Progenitor cell of endocrine pancreas (in vitro differentiated cells): ENCODE measurements at regions not wholly inside any gene's neighbourhood (a gene's known extent, or its start where the extent isn't known, plus 50 kb on each side); places are given as distances from the start of the nearest gene placed in this dataset.

Experiments
- DNase-seq: peaks from one replicate; pipeline ENCODE4 v3.0.0; 2021; ENCODE audit warnings: low spot score; ENCODE audit not compliant: unreplicated experiment
- H3K27ac Mint-ChIP-seq: 2 replicates; pipeline ENCODE4 v1.8.0; 2021; ENCODE audit warnings: mild to moderate bottlenecking, moderate library complexity, mixed read lengths
- H3K27me3 Mint-ChIP-seq: 2 replicates; pipeline ENCODE4 v1.8.0; 2021; ENCODE audit warnings: mixed read lengths
- H3K36me3 Mint-ChIP-seq: 2 replicates; pipeline ENCODE4 v1.8.0; 2022; ENCODE audit warnings: mixed read lengths; ENCODE audit not compliant: insufficient read depth
- H3K4me1 Mint-ChIP-seq: 2 replicates; pipeline ENCODE4 v1.8.0; 2021; ENCODE audit warnings: low read depth, mixed read lengths
- H3K4me3 Mint-ChIP-seq: 2 replicates; pipeline ENCODE4 v1.8.0; 2021; ENCODE audit warnings: low read depth, mild to moderate bottlenecking, moderate library complexity, mixed read lengths
- H3K9me3 Mint-ChIP-seq: 2 replicates; pipeline ENCODE4 v1.8.0; 2021; ENCODE audit warnings: low read depth, mixed read lengths
- TF ChIP-seq, protein P1 (sequence below): fragments of 200-600 bp; sonication (generic); IDR thresholded peaks from one replicate; pipeline ENCODE4 v1.5.0; 2021; ENCODE audit warnings: antibody characterized with exemption, mild to moderate bottlenecking; ENCODE audit not compliant: unreplicated experiment

DNA sequence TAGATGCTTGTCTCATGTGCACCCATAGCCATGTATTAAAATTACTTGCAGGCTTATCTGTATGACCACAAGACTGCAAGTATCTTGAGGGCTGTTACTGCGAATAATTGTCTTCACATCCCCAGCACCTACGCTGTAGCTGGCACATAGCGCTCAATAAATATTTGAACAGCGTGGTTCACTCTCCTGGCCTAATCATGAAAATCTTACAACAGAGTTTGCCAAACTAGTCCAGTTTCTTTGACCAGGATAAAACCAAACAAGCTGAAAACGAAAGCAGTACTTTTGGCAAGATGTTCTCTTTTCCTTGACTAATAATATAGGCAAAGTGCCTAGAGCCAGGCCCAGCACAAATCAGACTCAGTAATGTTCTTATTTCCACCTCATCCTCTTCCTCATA is 106.7 kb downstream of the RPS29 start:
- H3K27ac Mint-ChIP-seq: no peak overlapping the region
- H3K4me3 Mint-ChIP-seq: no peak overlapping the region

DNA sequence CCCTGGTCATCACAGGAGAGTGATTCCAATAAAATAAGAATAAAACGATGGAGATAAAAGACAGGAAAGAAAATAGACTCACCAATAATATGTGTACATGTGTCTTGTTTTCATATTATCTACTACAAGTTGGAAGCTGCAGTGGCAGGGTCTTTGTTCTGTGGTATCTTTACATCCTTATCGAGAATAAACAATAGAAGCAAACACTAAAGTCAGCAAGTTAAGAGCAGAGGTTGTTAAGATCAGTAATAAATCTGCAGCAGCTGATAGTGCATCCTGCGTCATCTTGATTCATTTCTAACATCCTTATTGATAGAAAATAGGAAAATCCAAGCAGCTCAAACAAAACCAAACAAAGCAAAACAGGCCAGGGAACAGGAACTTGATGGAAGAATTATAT is 107.4 kb downstream of the RPS29 start:
- H3K4me3 Mint-ChIP-seq: no peak overlapping the region
- H3K4me1 Mint-ChIP-seq: peaks cover 17% of the 10 kb centered on the region
- no peaks in the 10 kb centered on the region for H3K36me3 Mint-ChIP-seq
- peaks cover 19% of the 10 kb centered on the region for H3K27me3 Mint-ChIP-seq
- peaks cover 11% of the 10 kb centered on the region for H3K9me3 Mint-ChIP-seq
- TF ChIP-seq, protein P1, sequence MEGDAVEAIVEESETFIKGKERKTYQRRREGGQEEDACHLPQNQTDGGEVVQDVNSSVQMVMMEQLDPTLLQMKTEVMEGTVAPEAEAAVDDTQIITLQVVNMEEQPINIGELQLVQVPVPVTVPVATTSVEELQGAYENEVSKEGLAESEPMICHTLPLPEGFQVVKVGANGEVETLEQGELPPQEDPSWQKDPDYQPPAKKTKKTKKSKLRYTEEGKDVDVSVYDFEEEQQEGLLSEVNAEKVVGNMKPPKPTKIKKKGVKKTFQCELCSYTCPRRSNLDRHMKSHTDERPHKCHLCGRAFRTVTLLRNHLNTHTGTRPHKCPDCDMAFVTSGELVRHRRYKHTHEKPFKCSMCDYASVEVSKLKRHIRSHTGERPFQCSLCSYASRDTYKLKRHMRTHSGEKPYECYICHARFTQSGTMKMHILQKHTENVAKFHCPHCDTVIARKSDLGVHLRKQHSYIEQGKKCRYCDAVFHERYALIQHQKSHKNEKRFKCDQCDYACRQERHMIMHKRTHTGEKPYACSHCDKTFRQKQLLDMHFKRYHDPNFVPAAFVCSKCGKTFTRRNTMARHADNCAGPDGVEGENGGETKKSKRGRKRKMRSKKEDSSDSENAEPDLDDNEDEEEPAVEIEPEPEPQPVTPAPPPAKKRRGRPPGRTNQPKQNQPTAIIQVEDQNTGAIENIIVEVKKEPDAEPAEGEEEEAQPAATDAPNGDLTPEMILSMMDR: no peak
- no peak for DNase-seq
- H3K27ac Mint-ChIP-seq: no peak overlapping the region

More for the DNA sequence above, 106.7 kb downstream of the RPS29 start:
- no peak for DNase-seq
- TF ChIP-seq, protein P1: no peak
- H3K36me3 Mint-ChIP-seq: no peaks in the 10 kb centered on the region
- peaks cover 11% of the 10 kb centered on the region for H3K9me3 Mint-ChIP-seq
- peaks cover 24% of the 10 kb centered on the region for H3K27me3 Mint-ChIP-seq
- peaks cover 17% of the 10 kb centered on the region for H3K4me1 Mint-ChIP-seq

GRCh38 chr14:49467091-49467490 is 119.1 kb downstream of the RPS29 start:
- peaks cover 4% of the 10 kb centered on the region for H3K9me3 Mint-ChIP-seq
- no peak overlapping the region for H3K4me3 Mint-ChIP-seq
- H3K27ac Mint-ChIP-seq: no peak overlapping the region
- H3K27me3 Mint-ChIP-seq: peaks cover 4% of the 10 kb centered on the region
- TF ChIP-seq, protein P1: no peak
- DNase-seq: no peak
- no peaks in the 10 kb centered on the region for H3K36me3 Mint-ChIP-seq
- no peaks in the 10 kb centered on the region for H3K4me1 Mint-ChIP-seq

DNA sequence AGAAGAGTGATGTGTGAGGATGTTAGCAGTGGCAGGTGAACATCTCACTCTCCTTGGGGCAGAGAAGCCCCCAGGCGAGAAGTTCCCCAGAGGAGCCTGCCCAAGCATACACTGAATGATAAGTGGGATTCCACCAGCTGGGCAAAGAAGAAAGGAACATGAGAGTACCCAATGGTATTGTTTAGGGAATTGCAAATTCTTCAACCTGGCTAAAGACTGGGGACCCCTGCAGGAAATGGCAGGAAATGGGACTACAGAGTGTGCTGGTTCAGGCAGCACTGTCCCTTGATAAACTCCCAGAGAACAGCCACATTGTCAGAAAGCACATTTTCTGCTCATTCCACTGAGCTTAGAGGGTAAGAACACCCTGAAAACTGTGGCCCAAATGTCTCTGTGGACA is 121.3 kb downstream of the RPS29 start:
- Mint-ChIP-seq H3K4me1 (no peaks in the 10 kb centered on the region), H3K9me3 (peaks cover 4% of the 10 kb centered on the region)

DNA sequence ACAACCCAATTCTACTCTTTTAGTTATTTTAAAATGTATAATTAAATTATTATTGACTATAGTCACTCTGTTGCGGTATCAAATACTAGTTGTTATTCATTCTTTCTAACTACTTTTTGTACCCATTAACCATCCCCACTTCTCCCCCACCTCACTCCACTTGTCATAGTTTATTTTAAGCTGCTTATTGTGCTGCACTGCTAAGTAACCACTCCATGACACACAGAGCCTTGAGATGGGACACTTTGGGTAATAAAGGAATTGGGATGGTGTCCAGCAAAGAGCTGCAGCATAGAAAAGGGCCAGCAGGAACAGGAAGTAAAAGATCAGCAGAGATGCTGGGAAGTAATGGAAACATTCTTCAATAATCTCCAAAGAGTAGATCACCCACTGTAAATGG is 123.0 kb downstream of the RPS29 start:
- Mint-ChIP-seq H3K9me3 (no peaks in the 10 kb centered on the region), H3K27me3 (peaks cover 4% of the 10 kb centered on the region), H3K4me3 (no peak overlapping the region), H3K36me3 (no peaks in the 10 kb centered on the region), H3K4me1 (no peaks in the 10 kb centered on the region), H3K27ac (no peak overlapping the region)
- TF ChIP-seq, protein P1: no peak
- DNase-seq: no peak

More for the DNA sequence above, 121.3 kb downstream of the RPS29 start:
- no peak overlapping the region for H3K4me3 Mint-ChIP-seq
- peak overlapping the region; percentile 74 for H3K27ac Mint-ChIP-seq
- TF ChIP-seq, protein P1: peak; percentile 37
- H3K36me3 Mint-ChIP-seq: no peaks in the 10 kb centered on the region
- peaks cover 4% of the 10 kb centered on the region for H3K27me3 Mint-ChIP-seq
- DNase-seq: no peak
